Brain microvascular endothelial cell (primary cell): ENCODE measurements at regions not wholly inside any gene's neighbourhood (a gene's known extent, or its start where the extent isn't known, plus 50 kb on each side); places are given as distances from the start of the nearest gene placed in this dataset.

Experiments
- DNase-seq: peaks from one replicate; pipeline ENCODE4 v3.0.0-alpha.2; 2020
- H3K27ac ChIP-seq: fragments of 250-450 bp; sonication (Bioruptor Pico); 2 replicates; pipeline ENCODE4 v1.5.1; 2020; ENCODE audit warnings: mild to moderate bottlenecking, moderate library complexity
- H3K27me3 ChIP-seq: fragments of 250-450 bp; sonication (Bioruptor Pico); replicated peaks from 2 replicates; pipeline ENCODE4 v1.5.1; 2020; ENCODE audit warnings: mild to moderate bottlenecking
- H3K36me3 ChIP-seq: fragments of 250-450 bp; sonication (Bioruptor Pico); replicated peaks from 2 replicates; pipeline ENCODE4 v1.5.1; 2020; ENCODE audit warnings: mild to moderate bottlenecking
- H3K4me3 ChIP-seq: 2 replicates; pipeline ENCODE4 v1.5.1; 2011; ENCODE audit warnings: low read depth, mild to moderate bottlenecking, control low read depth, low read length, moderate library complexity
- in situ Hi-C: cut with HindIII; loops from 2 replicates; pipeline ENCODE4 v1.10.0; 2017; ENCODE audit warnings: low sequenced_read_pairs, low pct_ligation_motif_present
- TF ChIP-seq, protein P1 (sequence below): IDR thresholded peaks from 2 replicates; pipeline ENCODE4 v1.5.1; 2011; ENCODE audit warnings: low read depth, mild to moderate bottlenecking, moderate library complexity, low read length, control low read depth, inconsistent platforms; ENCODE audit errors: missing control alignments

DNA sequence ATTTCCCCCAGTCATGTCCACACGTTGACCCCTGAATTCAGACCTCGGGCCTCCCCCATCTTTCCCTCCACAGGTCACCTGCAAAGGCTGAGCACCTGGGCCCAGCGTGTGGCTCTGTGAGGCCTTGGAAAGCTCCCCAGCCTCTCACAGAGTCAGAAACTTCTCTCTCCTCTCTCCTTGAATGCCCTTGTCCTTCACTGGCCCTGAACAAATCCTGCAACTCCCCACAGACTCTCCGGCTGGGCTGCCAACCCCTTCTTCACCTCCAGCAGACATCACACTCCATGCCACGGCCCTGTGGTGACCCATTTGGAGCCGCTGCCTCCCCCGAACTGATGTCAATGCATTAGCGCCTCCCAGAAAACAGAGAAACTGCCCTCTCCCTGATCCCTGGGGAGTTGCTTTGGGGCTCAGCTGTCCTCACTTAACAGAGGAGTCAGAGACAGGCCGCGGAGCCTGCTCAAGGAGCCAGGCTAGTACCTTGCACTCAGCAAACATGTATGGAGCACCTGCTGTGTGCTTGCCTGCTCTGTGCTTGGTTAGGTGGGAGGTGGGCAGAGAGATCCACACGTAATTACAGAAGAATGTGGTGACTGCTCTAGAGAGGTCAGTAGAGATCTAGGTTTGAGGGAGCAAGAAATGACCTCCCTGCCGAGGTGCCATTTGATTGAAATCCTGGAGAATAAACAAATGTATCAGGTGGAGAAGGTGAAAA lies 99.2 kb upstream of the PWP1 start:
- no peaks in the 10 kb centered on the region for H3K27me3 ChIP-seq
- TF ChIP-seq, protein P1, sequence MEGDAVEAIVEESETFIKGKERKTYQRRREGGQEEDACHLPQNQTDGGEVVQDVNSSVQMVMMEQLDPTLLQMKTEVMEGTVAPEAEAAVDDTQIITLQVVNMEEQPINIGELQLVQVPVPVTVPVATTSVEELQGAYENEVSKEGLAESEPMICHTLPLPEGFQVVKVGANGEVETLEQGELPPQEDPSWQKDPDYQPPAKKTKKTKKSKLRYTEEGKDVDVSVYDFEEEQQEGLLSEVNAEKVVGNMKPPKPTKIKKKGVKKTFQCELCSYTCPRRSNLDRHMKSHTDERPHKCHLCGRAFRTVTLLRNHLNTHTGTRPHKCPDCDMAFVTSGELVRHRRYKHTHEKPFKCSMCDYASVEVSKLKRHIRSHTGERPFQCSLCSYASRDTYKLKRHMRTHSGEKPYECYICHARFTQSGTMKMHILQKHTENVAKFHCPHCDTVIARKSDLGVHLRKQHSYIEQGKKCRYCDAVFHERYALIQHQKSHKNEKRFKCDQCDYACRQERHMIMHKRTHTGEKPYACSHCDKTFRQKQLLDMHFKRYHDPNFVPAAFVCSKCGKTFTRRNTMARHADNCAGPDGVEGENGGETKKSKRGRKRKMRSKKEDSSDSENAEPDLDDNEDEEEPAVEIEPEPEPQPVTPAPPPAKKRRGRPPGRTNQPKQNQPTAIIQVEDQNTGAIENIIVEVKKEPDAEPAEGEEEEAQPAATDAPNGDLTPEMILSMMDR: no peak
- in situ Hi-C loops: no loop called here
- no peak overlapping the region for H3K4me3 ChIP-seq
- H3K36me3 ChIP-seq: no peaks in the 10 kb centered on the region
- DNase-seq: no peak
- no peak overlapping the region for H3K27ac ChIP-seq

DNA sequence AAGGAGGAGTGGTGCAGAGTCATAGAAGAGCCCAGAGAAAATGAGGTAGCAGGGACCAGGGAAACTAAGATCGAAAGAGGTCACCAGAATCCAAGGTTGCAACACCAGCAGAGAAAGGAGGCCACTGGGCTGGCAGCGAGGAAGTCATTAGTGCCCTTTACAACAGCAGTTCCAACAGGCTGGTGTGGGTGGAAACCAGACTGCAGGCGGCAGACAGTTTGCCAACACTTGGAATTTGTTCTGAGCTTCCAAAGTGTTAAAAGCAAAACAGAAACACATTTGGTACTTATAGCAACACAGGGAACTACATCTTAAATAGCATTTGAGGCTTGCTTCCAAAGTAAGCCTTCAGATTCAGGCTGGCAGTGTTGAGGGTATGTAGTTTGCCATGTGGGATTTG lies 95.2 kb upstream of the PWP1 start:
- no peaks in the 10 kb centered on the region for H3K27me3 ChIP-seq
- H3K4me3 ChIP-seq: no peak overlapping the region
- TF ChIP-seq, protein P1: no peak
- no peaks in the 10 kb centered on the region for H3K36me3 ChIP-seq
- DNase-seq: no peak
- in situ Hi-C loops: no loop called here
- no peak overlapping the region for H3K27ac ChIP-seq

GRCh38 chr12:107590814-107591375 lies 94.7 kb upstream of the PWP1 start:
- no peak for DNase-seq
- H3K27ac ChIP-seq: no peak overlapping the region
- H3K36me3 ChIP-seq: no peaks in the 10 kb centered on the region
- no peaks in the 10 kb centered on the region for H3K27me3 ChIP-seq
- H3K4me3 ChIP-seq: no peak overlapping the region
- TF ChIP-seq, protein P1: no peak
- in situ Hi-C loops: no loop called here

DNA sequence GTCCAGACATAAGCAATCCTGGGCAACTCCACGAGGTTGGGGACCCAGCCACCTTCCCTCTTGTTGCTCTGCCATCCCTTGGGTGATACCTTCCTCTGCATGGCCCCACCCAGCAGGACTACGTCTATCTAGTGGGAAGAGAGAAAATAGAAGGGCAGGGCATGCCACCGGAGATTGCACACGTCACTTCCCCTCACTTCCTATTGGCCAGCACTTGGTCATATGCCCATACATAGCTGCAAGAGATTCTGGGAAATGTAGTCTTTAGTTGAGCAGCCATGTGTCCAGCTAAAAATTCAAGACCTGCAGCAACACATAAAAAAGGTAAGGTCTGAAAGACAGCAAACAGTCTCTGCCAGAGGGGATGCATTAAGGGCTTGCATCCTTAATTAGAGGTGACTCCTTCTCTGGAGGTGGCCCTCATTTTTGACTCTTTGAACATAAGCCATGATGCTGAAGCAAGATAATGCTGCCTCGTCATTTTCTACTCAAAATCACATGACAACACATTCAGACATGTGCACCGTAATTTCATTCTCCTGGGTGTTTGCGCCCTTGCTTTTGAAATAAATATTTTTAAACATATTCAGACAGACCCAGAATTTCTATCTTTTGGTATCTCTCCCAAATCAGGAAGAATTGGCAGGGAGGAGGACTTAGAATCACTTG lies 91.8 kb upstream of the PWP1 start:
- TF ChIP-seq, protein P1: no peak
- Histone ChIP-seq H3K27me3 (no peaks in the 10 kb centered on the region), H3K4me3 (no peak overlapping the region), H3K36me3 (no peaks in the 10 kb centered on the region), H3K27ac (no peak overlapping the region)
- no peak for DNase-seq
- in situ Hi-C loops: no loop called here

- peak; percentile 16 for DNase-seq
- in situ Hi-C loops: no loop called here
- TF ChIP-seq, protein P1: no peak
- Histone ChIP-seq H3K36me3 (no peaks in the 10 kb centered on the region), H3K27me3 (no peaks in the 10 kb centered on the region), H3K4me3 (no peak overlapping the region), H3K27ac (no peak overlapping the region)
Measured at GRCh38 chr12:107594995-107595394, 90.6 kb upstream of the PWP1 start.
